Small intestine (tissue), 7 donors: ENCODE measurements at regions not wholly inside any gene's neighbourhood (a gene's known extent, or its start where the extent isn't known, plus 50 kb on each side); places are given as distances from the start of the nearest gene placed in this dataset.

Experiments used
- DNase-seq, 2 donors: peaks; one replicate each; pipeline versions ENCODE4 v3.0.0 to v3.0.0-alpha.2; 2013
- FAIRE-seq: peaks from 2 replicates; lab custom pipeline; 2012; peaks lifted over from hg19 to GRCh38; lab: Jason Lieb, UNC
- H3K27ac ChIP-seq, 3 donors: one replicate each; pipeline ENCODE4 v1.5.1; 2013; ENCODE audit warnings: low read length in 2 of 3, mild to moderate bottlenecking in 2 of 3, control low read depth in 1 of 3, inconsistent platforms in 1 of 3, low read depth in 1 of 3, moderate library complexity in 1 of 3
- H3K27me3 ChIP-seq, 3 donors: one replicate each; pipeline ENCODE4 v1.6.1; 2013; ENCODE audit warnings: low read length in 3 of 3, inconsistent platforms in 1 of 3; ENCODE audit not compliant: control insufficient read depth in 3 of 3, insufficient read depth in 3 of 3
- H3K36me3 ChIP-seq, 3 donors: one replicate each; pipeline ENCODE4 v1.6.1; 2013; ENCODE audit warnings: low read length in 3 of 3, inconsistent platforms in 1 of 3, low read depth in 1 of 3, mild to moderate bottlenecking in 1 of 3, moderate library complexity in 1 of 3; ENCODE audit not compliant: control insufficient read depth in 3 of 3, insufficient read depth in 2 of 3
- H3K4me1 ChIP-seq, 3 donors: one replicate each; pipeline ENCODE4 v1.6.1; 2013; ENCODE audit warnings: low read length in 2 of 3, inconsistent platforms in 1 of 3, low read depth in 1 of 3, mild to moderate bottlenecking in 1 of 3, moderate library complexity in 1 of 3; ENCODE audit not compliant: control insufficient read depth in 3 of 3, insufficient read depth in 2 of 3
- H3K4me3 ChIP-seq, 3 donors: one replicate each; pipeline ENCODE4 v1.5.1; 2013; ENCODE audit warnings: low read length in 3 of 3, control low read depth in 1 of 3, inconsistent platforms in 1 of 3, low read depth in 1 of 3, mild to moderate bottlenecking in 1 of 3, moderate library complexity in 1 of 3
- H3K9me3 ChIP-seq, 2 donors: one replicate each; pipeline ENCODE4 v1.6.1; 2013; ENCODE audit warnings: low read depth in 1 of 2, low read length in 1 of 2; ENCODE audit not compliant: control insufficient read depth in 2 of 2, insufficient read depth in 1 of 2
- whole genome bisulfite sequencing, 3 donors: extraction: QIAGEN DNeasy Blood & Tissue Kit; methylation state at CpG; one replicate each; pipeline ENCODE4 v1.1.7; 2013; 5-methylcytosine and 5-hydroxymethylcytosine counted together
- donor health status: healthy with polysubstance abuse.
- donor health status: control.
- donor health status: control.
- donor health status: Bipolar disorder and iron deficiency.
- donor health status: healthy.

GRCh38 chr9:100959226-100959625, 69.3 kb upstream of the PLPPR1 start:
- Histone ChIP-seq H3K27ac (no peak overlapping the region), H3K27me3 (no peaks in the 10 kb centered on the region), H3K36me3 (no peaks in the 10 kb centered on the region), H3K9me3 (no peaks in the 10 kb centered on the region), H3K4me3 (no peak overlapping the region), H3K4me1 (no peaks in the 10 kb centered on the region)
- FAIRE-seq (no peak), DNase-seq (no peak)
- 75 to 79% (median 78%) methylated on average over 3 of the region's 3 CpGs for WGBS, 3 donors
